HepG2 (cell line): ENCODE measurements at regions not wholly inside any gene's neighbourhood (a gene's known extent, or its start where the extent isn't known, plus 50 kb on each side); places are given as distances from the start of the nearest gene placed in this dataset.

Experiments
- ATAC-seq: fragments of 200-7000 bp; cut with Tn5 transposase; 3 replicates; pipeline ENCODE4 v1.9.1; 2020; ENCODE audit warnings: mild to moderate bottlenecking, moderate library complexity
- BruUV-seq: library from RNA; stranded (reverse); fragments of 400-500 nt; replicated peaks from 2 replicates; lab custom pipeline; 2021; lab: Mats Ljungman, UMichigan
- CTCF ChIA-PET: fragments of 300-600 bp; formaldehyde crosslinking; extraction: SDS; loops from one replicate; lab custom pipeline; 2021; ENCODE audit warnings: low total read pairs, inconsistent platforms, low intra/inter-chr PET ratio; lab: Yijun Ruan, JAX
- POLR2A ChIA-PET: fragments of 350-600 bp; sonication (Branson Sonifier 250); formaldehyde crosslinking; loops from one replicate; lab custom pipeline; 2020; ENCODE audit warnings: antibody characterized with exemption, inconsistent platforms; lab: Yijun Ruan, JAX
- DNase-seq: peaks from one replicate; pipeline ENCODE4 v3.0.0-alpha.2; 2015; ENCODE audit warnings: low spot score
- FAIRE-seq: peaks from 3 replicates; lab custom pipeline; 2011; peaks lifted over from hg19 to GRCh38; lab: Jason Lieb, UNC
- H2AFZ ChIP-seq: one replicate; pipeline ENCODE4 v1.6.1; 2011; ENCODE audit warnings: low read length, inconsistent platforms
- H3K27ac ChIP-seq: fragments of 300-600 bp; 3 replicates; pipeline ENCODE4 v1.8.0; 2011; ENCODE audit warnings: mixed run types, mild to moderate bottlenecking, mixed read lengths, low read length, inconsistent platforms; ENCODE audit not compliant: insufficient read depth; ENCODE audit errors: extremely low read length
- H3K27me3 ChIP-seq, 2 experiments: fragments of 200-600 bp in 1 of 2; 2 replicates in 1 of 2; 3 replicates in 1 of 2; pipeline versions ENCODE4 v1.6.0 to v1.8.0; 2011; ENCODE audit warnings: low read length in 2 of 2, mild to moderate bottlenecking in 2 of 2, moderate library complexity in 2 of 2, inconsistent platforms in 1 of 2; ENCODE audit not compliant: insufficient read depth in 2 of 2, control insufficient read depth in 1 of 2
- H3K36me3 ChIP-seq, 2 experiments: fragments of 200-600 bp in 1 of 2; replicated peaks in 1 of 2; 2 replicates in 1 of 2; 3 replicates in 1 of 2; pipeline versions ENCODE4 v1.5.1 to v1.8.0; 2011; ENCODE audit warnings: low read length in 2 of 2, inconsistent platforms in 1 of 2; ENCODE audit not compliant: insufficient read depth in 2 of 2, control insufficient read depth in 1 of 2
- H3K4me1 ChIP-seq: 2 replicates; pipeline ENCODE4 v1.5.1; 2012; ENCODE audit warnings: low read length, inconsistent platforms; ENCODE audit not compliant: insufficient read depth
- H3K4me2 ChIP-seq: 2 replicates; pipeline ENCODE4 v1.6.0; 2011; ENCODE audit warnings: low read depth, low read length, inconsistent platforms
- H3K4me3 ChIP-seq, 3 experiments: fragments of 200-600 bp in 1 of 3; sonication (generic), shearing (Covaris generic) in 1 of 3; replicated peaks in 1 of 3; 2 replicates each; pipeline ENCODE4 v1.5.1; 2011 to 2016; ENCODE audit warnings: low read length in 3 of 3, inconsistent platforms in 2 of 3, low read depth in 2 of 3, mild to moderate bottlenecking in 2 of 3, control low read depth in 1 of 3, mixed read lengths in 1 of 3; ENCODE audit not compliant: insufficient read depth in 1 of 3
- H3K79me2 ChIP-seq: one replicate; pipeline ENCODE4 v1.6.1; 2011; ENCODE audit warnings: low read length, inconsistent platforms; ENCODE audit not compliant: insufficient read depth
- H3K9ac ChIP-seq: 2 replicates; pipeline ENCODE4 v1.6.0; 2011; ENCODE audit warnings: mild to moderate bottlenecking, low read depth, low read length, inconsistent platforms; ENCODE audit not compliant: insufficient read depth
- H3K9me3 ChIP-seq: 2 replicates; pipeline ENCODE4 v1.5.1; 2012; ENCODE audit warnings: mild to moderate bottlenecking, low read length
- H4K20me1 ChIP-seq: 2 replicates; pipeline ENCODE4 v1.6.0; 2011; ENCODE audit warnings: inconsistent platforms, mild to moderate bottlenecking, low read length, moderate library complexity; ENCODE audit not compliant: insufficient read depth
- ATAD3A ChIP-seq: sonication (generic); formaldehyde crosslinking; IDR thresholded peaks from 2 replicates; pipeline ENCODE4 v1.4.0; 2020; ENCODE audit warnings: missing genetic modification reagents
- KLF11 ChIP-seq: IDR thresholded peaks from 2 replicates; pipeline ENCODE4 v1.6.1; 2016; ENCODE audit warnings: missing compliant biosample characterization
- ZKSCAN5 ChIP-seq: sonication (generic); formaldehyde crosslinking; IDR thresholded peaks from 2 replicates; pipeline ENCODE4 v1.5.1; 2020; ENCODE audit warnings: mild to moderate bottlenecking, missing genetic modification reagents
- ZNF17 ChIP-seq: sonication (generic); formaldehyde crosslinking; IDR thresholded peaks from 2 replicates; pipeline ENCODE4 v1.5.0; 2020; ENCODE audit warnings: mild to moderate bottlenecking, missing genetic modification reagents
- WGBS: methylation state at CpG from one replicate; pipeline ENCODE4 v1.1.6; 2017; ENCODE audit warnings: low lambda C conversion rate; 5-methylcytosine and 5-hydroxymethylcytosine counted together
- in situ Hi-C: cut with HindIII; loops from 2 replicates; pipeline ENCODE4 v1.10.0; 2017; ENCODE audit warnings: low pct_unique_long_range_greater_than_20kb; ENCODE audit not compliant: extremely low pct_ligation_motif_present
- intact Hi-C: fragments of 100-400 bp; cut with micrococcal nuclease; formaldehyde crosslinking; loops from one replicate; pipeline ENCODE4 v1.10.0; 2022; ENCODE audit not compliant: unreplicated experiment
- TF ChIP-seq, protein P1 (sequence below): sonication (generic); formaldehyde crosslinking; IDR thresholded peaks from 2 replicates; pipeline ENCODE4 v1.8.1; 2023; ENCODE audit warnings: mild to moderate bottlenecking, missing genetic modification reagents

DNA sequence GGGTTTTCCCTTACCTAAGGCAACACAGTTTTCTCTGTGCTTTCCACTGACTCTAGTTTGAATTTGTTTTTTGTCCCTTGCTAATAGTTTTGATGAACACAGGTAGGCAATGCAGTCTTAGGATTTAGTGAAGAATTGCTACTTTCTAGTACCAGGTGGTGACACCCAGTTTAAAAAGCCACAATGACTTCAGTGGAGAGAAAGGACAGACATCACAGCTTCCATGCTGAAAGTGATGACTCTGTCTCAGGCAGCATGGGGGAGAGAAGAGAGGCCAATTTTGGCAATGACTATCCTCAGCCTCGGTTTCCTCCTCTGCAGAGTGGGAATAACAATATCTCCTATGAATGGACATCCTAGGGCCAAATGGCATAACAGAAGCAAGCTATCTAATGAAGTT lies 118.8 kb downstream of the AXIN2 start:
- Histone ChIP-seq H3K27ac (no peak overlapping the region), H3K4me3 (no peak overlapping the region), H2AFZ (no peak overlapping the region), H3K27me3 (peaks cover 2 to 16% of the 10 kb centered on the region in 2 experiments; a peak in 2 of 5 replicates), H3K9me3 (no peaks in the 10 kb centered on the region), H4K20me1 (no peaks in the 10 kb centered on the region), H3K4me1 (peaks cover 35% of the 10 kb centered on the region), H3K4me2 (no peak overlapping the region), H3K79me2 (no peaks in the 10 kb centered on the region), H3K36me3 (no peaks in the 10 kb centered on the region), H3K9ac (no peak overlapping the region)
- in situ Hi-C loops (no loop called here), intact Hi-C loops (no loop called here)
- ATAC-seq, result no peak
- TF ChIP-seq ZNF17 (CRISPR knock-in tag), result no peak
- no peak for DNase-seq
- WGBS, result 0% methylated on average over 1 of the region's 1 CpG
- ChIA-PET POLR2A (no interaction called here), CTCF (no interaction called here)
- FAIRE-seq, result no peak
- no TSS peak for BruUV-seq

DNA sequence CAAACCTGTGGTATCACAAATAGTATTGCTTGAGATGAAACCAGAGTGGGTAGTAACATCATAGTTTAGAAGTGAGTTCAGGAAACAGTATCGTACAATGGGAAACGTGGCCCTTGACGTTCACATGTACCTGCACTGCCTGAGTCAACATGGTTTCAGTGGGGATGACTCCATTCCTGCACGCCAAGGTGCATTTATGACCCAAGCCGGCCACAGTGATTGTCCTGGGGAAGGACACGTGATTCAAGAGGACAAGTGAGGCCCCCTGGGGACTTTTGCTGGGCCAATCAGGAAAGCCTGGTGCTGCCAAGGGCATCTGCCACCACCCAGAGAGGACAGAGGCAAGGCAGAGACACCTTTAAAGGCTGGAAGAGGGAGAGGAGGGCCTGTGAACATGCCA lies 119.2 kb downstream of the AXIN2 start:
- CTCF ChIA-PET, result no interaction called here
- in situ Hi-C loops (no loop called here), intact Hi-C loops (no loop called here)
- Histone ChIP-seq H4K20me1 (no peaks in the 10 kb centered on the region), H3K4me2 (no peak overlapping the region), H3K4me3 (no peak overlapping the region), H3K36me3 (no peaks in the 10 kb centered on the region), H2AFZ (no peak overlapping the region), H3K79me2 (no peaks in the 10 kb centered on the region)
- no peak for FAIRE-seq
- DNase-seq, result no peak
- WGBS, result 13% methylated on average over 6 of the region's 6 CpGs
- TF ChIP-seq ZKSCAN5 (CRISPR knock-in tag) (no peak), KLF11 (CRISPR knock-in tag) (no peak), ATAD3A (CRISPR knock-in tag) (no peak)
- TF ChIP-seq, protein P1, sequence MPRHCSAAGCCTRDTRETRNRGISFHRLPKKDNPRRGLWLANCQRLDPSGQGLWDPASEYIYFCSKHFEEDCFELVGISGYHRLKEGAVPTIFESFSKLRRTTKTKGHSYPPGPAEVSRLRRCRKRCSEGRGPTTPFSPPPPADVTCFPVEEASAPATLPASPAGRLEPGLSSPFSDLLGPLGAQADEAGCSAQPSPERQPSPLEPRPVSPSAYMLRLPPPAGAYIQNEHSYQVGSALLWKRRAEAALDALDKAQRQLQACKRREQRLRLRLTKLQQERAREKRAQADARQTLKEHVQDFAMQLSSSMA (CRISPR knock-in tag), result no peak
- TF ChIP-seq, all 625 proteins: peak for 0
- Histone ChIP-seq H3K27ac (no peak overlapping the region), H3K9me3 (no peaks in the 10 kb centered on the region), H3K27me3 (peaks cover 0 to 12% of the 10 kb centered on the region in 2 experiments; a peak in 2 of 5 replicates), H3K4me1 (peaks cover 35% of the 10 kb centered on the region), H3K9ac (no peak overlapping the region)
- no peak for ATAC-seq
- POLR2A ChIA-PET, result no interaction called here
- BruUV-seq, result no TSS peak
